HepG2 (cell line): ENCODE measurements at regions not wholly inside any gene's neighbourhood (a gene's known extent, or its start where the extent isn't known, plus 50 kb on each side); places are given as distances from the start of the nearest gene placed in this dataset.

Source experiments
- ATAC-seq: fragments of 200-7000 bp; cut with Tn5 transposase; 3 replicates; pipeline ENCODE4 v1.9.1; 2020; ENCODE audit warnings: mild to moderate bottlenecking, moderate library complexity
- BruUV-seq: library from RNA; stranded (reverse); fragments of 400-500 nt; replicated peaks from 2 replicates; lab custom pipeline; 2021; lab: Mats Ljungman, UMichigan
- CTCF ChIA-PET: fragments of 300-600 bp; formaldehyde crosslinking; extraction: SDS; loops from one replicate; lab custom pipeline; 2021; ENCODE audit warnings: low total read pairs, inconsistent platforms, low intra/inter-chr PET ratio; lab: Yijun Ruan, JAX
- POLR2A ChIA-PET: fragments of 350-600 bp; sonication (Branson Sonifier 250); formaldehyde crosslinking; loops from one replicate; lab custom pipeline; 2020; ENCODE audit warnings: antibody characterized with exemption, inconsistent platforms; lab: Yijun Ruan, JAX
- DNase-seq: peaks from one replicate; pipeline ENCODE4 v3.0.0-alpha.2; 2015; ENCODE audit warnings: low spot score
- FAIRE-seq: peaks from 3 replicates; lab custom pipeline; 2011; peaks lifted over from hg19 to GRCh38; lab: Jason Lieb, UNC
- H2AFZ ChIP-seq: one replicate; pipeline ENCODE4 v1.6.1; 2011; ENCODE audit warnings: low read length, inconsistent platforms
- H3K27ac ChIP-seq: fragments of 300-600 bp; 3 replicates; pipeline ENCODE4 v1.8.0; 2011; ENCODE audit warnings: mixed run types, mild to moderate bottlenecking, mixed read lengths, low read length, inconsistent platforms; ENCODE audit not compliant: insufficient read depth; ENCODE audit errors: extremely low read length
- H3K27me3 ChIP-seq, 2 experiments: fragments of 200-600 bp in 1 of 2; 2 replicates in 1 of 2; 3 replicates in 1 of 2; pipeline versions ENCODE4 v1.6.0 to v1.8.0; 2011; ENCODE audit warnings: low read length in 2 of 2, mild to moderate bottlenecking in 2 of 2, moderate library complexity in 2 of 2, inconsistent platforms in 1 of 2; ENCODE audit not compliant: insufficient read depth in 2 of 2, control insufficient read depth in 1 of 2
- H3K36me3 ChIP-seq, 2 experiments: fragments of 200-600 bp in 1 of 2; replicated peaks in 1 of 2; 2 replicates in 1 of 2; 3 replicates in 1 of 2; pipeline versions ENCODE4 v1.5.1 to v1.8.0; 2011; ENCODE audit warnings: low read length in 2 of 2, inconsistent platforms in 1 of 2; ENCODE audit not compliant: insufficient read depth in 2 of 2, control insufficient read depth in 1 of 2
- H3K4me1 ChIP-seq: 2 replicates; pipeline ENCODE4 v1.5.1; 2012; ENCODE audit warnings: low read length, inconsistent platforms; ENCODE audit not compliant: insufficient read depth
- H3K4me2 ChIP-seq: 2 replicates; pipeline ENCODE4 v1.6.0; 2011; ENCODE audit warnings: low read depth, low read length, inconsistent platforms
- H3K4me3 ChIP-seq, 3 experiments: fragments of 200-600 bp in 1 of 3; sonication (generic), shearing (Covaris generic) in 1 of 3; replicated peaks in 1 of 3; 2 replicates each; pipeline ENCODE4 v1.5.1; 2011 to 2016; ENCODE audit warnings: low read length in 3 of 3, inconsistent platforms in 2 of 3, low read depth in 2 of 3, mild to moderate bottlenecking in 2 of 3, control low read depth in 1 of 3, mixed read lengths in 1 of 3; ENCODE audit not compliant: insufficient read depth in 1 of 3
- H3K79me2 ChIP-seq: one replicate; pipeline ENCODE4 v1.6.1; 2011; ENCODE audit warnings: low read length, inconsistent platforms; ENCODE audit not compliant: insufficient read depth
- H3K9ac ChIP-seq: 2 replicates; pipeline ENCODE4 v1.6.0; 2011; ENCODE audit warnings: mild to moderate bottlenecking, low read depth, low read length, inconsistent platforms; ENCODE audit not compliant: insufficient read depth
- H3K9me3 ChIP-seq: 2 replicates; pipeline ENCODE4 v1.5.1; 2012; ENCODE audit warnings: mild to moderate bottlenecking, low read length
- H4K20me1 ChIP-seq: 2 replicates; pipeline ENCODE4 v1.6.0; 2011; ENCODE audit warnings: inconsistent platforms, mild to moderate bottlenecking, low read length, moderate library complexity; ENCODE audit not compliant: insufficient read depth
- ELK4 ChIP-seq: sonication (generic); formaldehyde crosslinking; IDR thresholded peaks from 2 replicates; pipeline ENCODE4 v1.9.0; 2021; ENCODE audit warnings: missing genetic modification reagents, borderline replicate concordance
- GMEB2 ChIP-seq: IDR thresholded peaks from 2 replicates; pipeline ENCODE4 v1.6.1; 2016; ENCODE audit warnings: missing biosample characterization, missing genetic modification reagents, low read depth
- MAF1 ChIP-seq: sonication (generic); formaldehyde crosslinking; IDR thresholded peaks from 2 replicates; pipeline ENCODE4 v1.5.0; 2020; ENCODE audit warnings: missing genetic modification reagents, borderline replicate concordance
- MEF2D ChIP-seq: sonication (generic); formaldehyde crosslinking; IDR thresholded peaks from 2 replicates; pipeline ENCODE4 v1.5.1; 2020; ENCODE audit warnings: mild to moderate bottlenecking, missing genetic modification reagents
- MIER3 ChIP-seq: IDR thresholded peaks from 2 replicates; pipeline ENCODE4 v1.6.1; 2016; ENCODE audit warnings: missing compliant biosample characterization, borderline replicate concordance
- PHF5A ChIP-seq: IDR thresholded peaks from one replicate; pipeline ENCODE4 v1.6.1; 2018; ENCODE audit warnings: low read depth, missing genetic modification reagents; ENCODE audit not compliant: unreplicated experiment
- PPARG ChIP-seq: conservative IDR thresholded peaks from 2 replicates; pipeline ENCODE4 v1.6.1; 2016; ENCODE audit warnings: missing biosample characterization, missing genetic modification reagents
- SATB2 ChIP-seq: sonication (generic); formaldehyde crosslinking; IDR thresholded peaks from 2 replicates; pipeline ENCODE4 v1.5.0; 2020; ENCODE audit warnings: missing genetic modification reagents
- THAP8 ChIP-seq: sonication (generic); formaldehyde crosslinking; IDR thresholded peaks from 2 replicates; pipeline ENCODE4 v1.5.1; 2020; ENCODE audit warnings: missing genetic modification reagents, mild to moderate bottlenecking, borderline replicate concordance
- TOPORS ChIP-seq: sonication (generic); formaldehyde crosslinking; IDR thresholded peaks from 2 replicates; pipeline ENCODE4 v1.8.0; 2023; ENCODE audit warnings: mild to moderate bottlenecking, missing genetic modification reagents
- ZBTB1 ChIP-seq: sonication (generic); formaldehyde crosslinking; IDR thresholded peaks from 2 replicates; pipeline ENCODE4 v1.4.0; 2020; ENCODE audit warnings: missing genetic modification reagents, borderline replicate concordance
- ZNF350 ChIP-seq: sonication (generic); formaldehyde crosslinking; IDR thresholded peaks from 2 replicates; pipeline ENCODE4 v1.4.0; 2020; ENCODE audit warnings: mild to moderate bottlenecking, low read depth, missing genetic modification reagents, borderline replicate concordance
- ZNF484 ChIP-seq: sonication (generic); formaldehyde crosslinking; IDR thresholded peaks from 2 replicates; pipeline ENCODE4 v1.5.1; 2020; ENCODE audit warnings: mild to moderate bottlenecking, low read depth, missing genetic modification reagents, borderline replicate concordance
- ZNF574 ChIP-seq: sonication (generic); formaldehyde crosslinking; IDR thresholded peaks from 2 replicates; pipeline ENCODE4 v1.4.0; 2020; ENCODE audit warnings: missing genetic modification reagents
- ZNF580 ChIP-seq: IDR thresholded peaks from 2 replicates; pipeline ENCODE4 v1.6.1; 2016; ENCODE audit warnings: low read depth, borderline replicate concordance
- ZNF709 ChIP-seq: sonication (generic); formaldehyde crosslinking; IDR thresholded peaks from 2 replicates; pipeline ENCODE4 v1.5.0; 2020; ENCODE audit warnings: mild to moderate bottlenecking, missing genetic modification reagents
- ZNF773 ChIP-seq: sonication (generic); formaldehyde crosslinking; IDR thresholded peaks from 2 replicates; pipeline ENCODE4 v1.4.0; 2020; ENCODE audit warnings: missing genetic modification reagents, borderline replicate concordance
- WGBS: methylation state at CpG from one replicate; pipeline ENCODE4 v1.1.6; 2017; ENCODE audit warnings: low lambda C conversion rate; 5-methylcytosine and 5-hydroxymethylcytosine counted together
- in situ Hi-C: cut with HindIII; loops from 2 replicates; pipeline ENCODE4 v1.10.0; 2017; ENCODE audit warnings: low pct_unique_long_range_greater_than_20kb; ENCODE audit not compliant: extremely low pct_ligation_motif_present
- intact Hi-C: fragments of 100-400 bp; cut with micrococcal nuclease; formaldehyde crosslinking; loops from one replicate; pipeline ENCODE4 v1.10.0; 2022; ENCODE audit not compliant: unreplicated experiment

GRCh38 chr1:116855773-116856201 is 53.9 kb upstream of the PTGFRN start (continued):
- TF ChIP-seq ZNF574 (no peak), ZNF484 (CRISPR knock-in tag) (no peak), PPARG (no peak), MIER3 (CRISPR knock-in tag) (no peak), TOPORS (no peak)

GRCh38 chr1:116856312-116856711 is 53.4 kb upstream of the PTGFRN start:
- Histone ChIP-seq H3K4me2 (no peak overlapping the region), H3K36me3 (no peaks in the 10 kb centered on the region), H3K9me3 (no peaks in the 10 kb centered on the region), H3K4me3 (no peak overlapping the region), H2AFZ (no peak overlapping the region), H3K9ac (no peak overlapping the region), H3K79me2 (no peaks in the 10 kb centered on the region), H3K27ac (no peak overlapping the region), H3K27me3 (no peaks in the 10 kb centered on the region), H3K4me1 (peaks cover 11% of the 10 kb centered on the region), H4K20me1 (no peaks in the 10 kb centered on the region)
- DNase-seq: no peak
- ChIA-PET CTCF (no interaction called here), POLR2A (no interaction called here)
- no TSS peak for BruUV-seq
- no peak for ATAC-seq
- 83% methylated on average over 3 of the region's 3 CpGs for WGBS
- in situ Hi-C loops (no loop called here), intact Hi-C loops (no loop called here)
- no peak for FAIRE-seq
- TF ChIP-seq SATB2 (CRISPR knock-in tag): no peak
- no peak for TF ChIP-seq MAF1 (CRISPR knock-in tag)
- TF ChIP-seq THAP8 (CRISPR knock-in tag): no peak
- TF ChIP-seq GMEB2 (CRISPR knock-in tag): no peak
- no peak for TF ChIP-seq ZNF350 (CRISPR knock-in tag)
- no peak for TF ChIP-seq ZNF773 (CRISPR knock-in tag)
- TF ChIP-seq PHF5A: no peak
- TF ChIP-seq ZNF580 (CRISPR knock-in tag): no peak
- TF ChIP-seq ELK4 (CRISPR knock-in tag): no peak
- no peak for TF ChIP-seq ZBTB1
- TF ChIP-seq ZNF709: no peak
- no peak for TF ChIP-seq MEF2D (CRISPR knock-in tag)
